ENCODE measurements at regions not wholly inside any gene's neighbourhood (a gene's known extent, or its start where the extent isn't known, plus 50 kb on each side); places are given as distances from the start of the nearest gene placed in this dataset.

DNA sequence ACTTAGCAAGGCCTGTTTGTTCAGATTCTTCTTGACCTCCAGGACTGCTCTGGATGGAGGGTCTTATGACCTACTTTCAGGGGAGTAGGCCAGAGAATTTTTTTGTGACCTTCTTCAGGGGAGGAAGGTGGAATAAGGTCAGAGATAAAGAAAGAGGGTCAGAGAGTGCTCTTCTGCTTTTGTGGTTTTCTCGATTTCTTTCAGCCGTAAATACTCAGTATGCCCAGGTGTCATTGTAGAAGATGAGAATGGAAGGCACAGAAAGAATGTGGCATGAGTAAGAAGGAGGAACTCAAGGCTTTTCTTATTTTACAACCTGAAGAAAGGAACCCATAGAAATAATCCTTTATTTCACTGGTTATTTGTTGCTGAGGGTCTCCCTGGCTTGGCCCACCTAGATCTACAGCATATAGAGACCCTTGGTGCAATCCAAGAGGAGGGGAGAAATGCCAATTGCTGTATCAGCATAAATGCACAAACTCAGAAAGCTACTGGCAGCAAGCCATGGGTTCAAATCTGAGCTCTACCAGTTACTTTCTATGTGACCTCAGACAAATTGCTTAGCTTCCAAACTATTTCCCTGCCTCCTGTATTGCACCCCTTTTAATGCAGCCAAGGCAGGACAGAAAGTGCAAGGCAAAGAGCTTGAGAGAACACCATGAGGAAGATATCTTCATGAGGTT is 68.0 kb downstream of the OLIG3 start:
- TF ChIP-seq POLR2A (IDR thresholded peaks at IDR 0.05) (no peak), CTCF (IDR thresholded peaks at IDR 0.05) (no peak), EP300 (IDR thresholded peaks at IDR 0.05) (no peak)

All from tibial nerve (tissue), 4 donors.